K562 (cell line): ENCODE measurements at regions not wholly inside any gene's neighbourhood (a gene's known extent, or its start where the extent isn't known, plus 50 kb on each side); places are given as distances from the start of the nearest gene placed in this dataset.

ENCODE experiments used
- ATAC-seq: fragments of 200-7000 bp; cut with Tn5 transposase; 3 replicates; pipeline ENCODE4 v1.9.1; 2020; ENCODE audit warnings: moderate library complexity
- BruUV-seq: library from RNA; stranded (reverse); fragments of 400-500 nt; replicated peaks from 2 replicates; lab custom pipeline; 2021; lab: Mats Ljungman, UMichigan
- CTCF ChIA-PET: fragments of 300-600 bp; formaldehyde crosslinking; extraction: SDS; loops from one replicate; lab custom pipeline; 2021; ENCODE audit warnings: low intra/inter-chr PET ratio; lab: Yijun Ruan, JAX
- POLR2A ChIA-PET: fragments of 300-600, 350-650 bp; sonication (Branson Sonifier 250); formaldehyde crosslinking; extraction: SDS; loops from one replicate; lab custom pipeline; 2021; ENCODE audit warnings: antibody characterized with exemption, inconsistent platforms; lab: Yijun Ruan, JAX
- DNase-seq, 4 experiments: peaks; one replicate each; pipeline versions ENCODE4 v3.0.0 to v3.0.0-alpha.2; 2011 to 2018; ENCODE audit warnings: low spot score in 3 of 4, mixed read lengths in 3 of 4; ENCODE audit errors: extremely low read depth in 1 of 4
- FAIRE-seq: peaks from 2 replicates; lab custom pipeline; 2011; peaks lifted over from hg19 to GRCh38; lab: Jason Lieb, UNC
- H2AFZ ChIP-seq: 2 replicates; pipeline ENCODE4 v1.6.0; 2011; ENCODE audit warnings: low read depth, low read length, control low read depth, inconsistent platforms
- H3K27ac ChIP-seq: fragments of 200-600 bp; 3 replicates; pipeline ENCODE4 v1.8.0; 2011; ENCODE audit warnings: low read depth, mild to moderate bottlenecking, control low read depth, inconsistent platforms, low read length, moderate library complexity, mixed read lengths; ENCODE audit errors: extremely low read depth
- H3K27me3 ChIP-seq, 2 experiments: fragments of 300-600 bp in 1 of 2; 2 replicates in 1 of 2; 3 replicates in 1 of 2; pipeline versions ENCODE4 v1.6.0 to v1.8.0; 2011; ENCODE audit warnings: inconsistent platforms in 2 of 2, low read length in 2 of 2, mild to moderate bottlenecking in 1 of 2, mixed read lengths in 1 of 2, moderate library complexity in 1 of 2; ENCODE audit not compliant: control insufficient read depth in 2 of 2, insufficient read depth in 2 of 2
- H3K36me3 ChIP-seq: fragments of 300-600 bp; 3 replicates; pipeline ENCODE4 v1.8.0; 2011; ENCODE audit warnings: mild to moderate bottlenecking, low read length, inconsistent platforms; ENCODE audit not compliant: control insufficient read depth, insufficient read depth
- H3K4me1 ChIP-seq, 2 experiments: fragments of 200-600 bp in 1 of 2; replicated peaks in 1 of 2; 2 replicates in 1 of 2; 3 replicates in 1 of 2; pipeline versions ENCODE4 v1.5.1 to v1.8.0; 2011; ENCODE audit warnings: inconsistent platforms in 2 of 2, low read length in 2 of 2, mild to moderate bottlenecking in 1 of 2, mixed read lengths in 1 of 2, moderate library complexity in 1 of 2; ENCODE audit not compliant: control insufficient read depth in 2 of 2, insufficient read depth in 2 of 2
- H3K4me2 ChIP-seq: 2 replicates; pipeline ENCODE4 v1.6.1; 2011; ENCODE audit warnings: low read length, control low read depth, inconsistent platforms, mixed read lengths; ENCODE audit not compliant: insufficient read depth
- H3K4me3 ChIP-seq: fragments of 200-600 bp; sonication (generic), shearing (Covaris generic); 2 replicates; pipeline ENCODE4 v1.5.1; 2016; ENCODE audit warnings: control low read depth, inconsistent platforms
- H3K79me2 ChIP-seq: fragments of 200-600 bp; 3 replicates; pipeline ENCODE4 v1.8.0; 2011; ENCODE audit warnings: low read length, inconsistent platforms; ENCODE audit not compliant: control insufficient read depth, insufficient read depth
- H3K9ac ChIP-seq, 2 experiments: 2 replicates each; pipeline versions ENCODE4 v1.6.0 to v1.6.1; 2011; ENCODE audit warnings: low read depth in 2 of 2, low read length in 2 of 2, control low read depth in 1 of 2, inconsistent platforms in 1 of 2, mild to moderate bottlenecking in 1 of 2, mixed read lengths in 1 of 2; ENCODE audit not compliant: insufficient read depth in 1 of 2
- H3K9me1 ChIP-seq: one replicate; pipeline ENCODE4 v1.6.0; 2011; ENCODE audit warnings: inconsistent platforms, mild to moderate bottlenecking, low read length, moderate library complexity; ENCODE audit not compliant: control insufficient read depth, insufficient read depth
- H3K9me3 ChIP-seq: replicated peaks from 2 replicates; pipeline ENCODE4 v1.5.1; 2011; ENCODE audit warnings: low read depth, low read length, inconsistent platforms; ENCODE audit not compliant: control insufficient read depth, insufficient read depth
- H4K20me1 ChIP-seq: replicated peaks from 2 replicates; pipeline ENCODE4 v1.6.1; 2011; ENCODE audit warnings: low read length, inconsistent platforms, mixed read lengths; ENCODE audit not compliant: control insufficient read depth, insufficient read depth
- CBX1 ChIP-seq: sonication (generic); IDR thresholded peaks from 2 replicates; pipeline ENCODE4 v1.6.1; 2016; ENCODE audit warnings: antibody characterized with exemption, low read depth, mild to moderate bottlenecking
- HMG20B ChIP-seq: fragments of 250-450 bp; sonication (Bioruptor Pico); IDR thresholded peaks from 2 replicates; pipeline ENCODE4 v1.5.0; 2021; ENCODE audit warnings: mild to moderate bottlenecking
- KDM2B ChIP-seq: fragments of 250-450 bp; sonication (Bioruptor Pico); IDR thresholded peaks from 2 replicates; pipeline ENCODE4 v1.8.0; 2021; ENCODE audit warnings: mild to moderate bottlenecking, moderate library complexity
- KLF10 ChIP-seq: fragments of 250-450 bp; sonication (Bioruptor Pico); IDR thresholded peaks from 2 replicates; pipeline ENCODE4 v1.6.1; 2021; ENCODE audit warnings: matching md5 sums
- MED1 ChIP-seq: sonication (generic); formaldehyde crosslinking; IDR thresholded peaks from 2 replicates; pipeline ENCODE4 v1.8.1; 2023; ENCODE audit warnings: missing genetic modification reagents, borderline replicate concordance
- NCOA6 ChIP-seq: fragments of 450-650 bp; IDR thresholded peaks from 2 replicates; pipeline ENCODE4 v1.6.1; 2017; ENCODE audit warnings: mild to moderate bottlenecking
- PHB2 ChIP-seq: fragments of 450-650 bp; IDR thresholded peaks from 2 replicates; pipeline ENCODE4 v1.6.1; 2017; ENCODE audit warnings: low read depth
- POLR2B ChIP-seq: fragments of 450-650 bp; IDR thresholded peaks from 2 replicates; pipeline ENCODE4 v1.6.1; 2018; ENCODE audit warnings: low read depth; ENCODE audit not compliant: partially characterized antibody
- RBBP5 ChIP-seq: fragments of 200-600 bp; sonication (generic); IDR thresholded peaks from 2 replicates; pipeline ENCODE4 v1.6.1; 2012; ENCODE audit warnings: borderline replicate concordance, mild to moderate bottlenecking, low read length, control low read depth, inconsistent platforms; ENCODE audit not compliant: insufficient read depth, poor library complexity, severe bottlenecking
- SRSF9 ChIP-seq: fragments of 200-400 bp; formaldehyde crosslinking; IDR thresholded peaks from 2 replicates; pipeline ENCODE4 v1.6.1; 2017; ENCODE audit warnings: low read depth, low read length, borderline replicate concordance
- ZC3H8 ChIP-seq: fragments of 450-650 bp; IDR thresholded peaks from 2 replicates; pipeline ENCODE4 v1.6.1; 2017
- ZNF584 ChIP-seq: fragments of 200-800 bp; sonication (Bioruptor generic); IDR thresholded peaks from 2 replicates; pipeline ENCODE4 v1.6.1; 2016; ENCODE audit warnings: low read depth, mild to moderate bottlenecking, missing genetic modification characterization, missing compliant biosample characterization
- WGBS: fragments of 100-300 bp; shearing (Covaris generic); methylation state at CpG from one replicate; pipeline ENCODE4 v1.1.6; 2016; ENCODE audit warnings: low coverage, mixed read lengths; ENCODE audit not compliant: insufficient coverage; ENCODE audit errors: missing lambda C conversion rate; 5-methylcytosine and 5-hydroxymethylcytosine counted together
- in situ Hi-C: fragments of 300-500 bp; cut with MboI; formaldehyde crosslinking; loops from 4 replicates; pipeline ENCODE4 v1.15.0; 2018; ENCODE audit warnings: inconsistent platforms, mixed read lengths
- intact Hi-C: fragments of 100-400 bp; cut with micrococcal nuclease; formaldehyde crosslinking; loops from 2 replicates; pipeline ENCODE4 v1.14.2; 2022
- TF ChIP-seq, protein P1 (sequence below): fragments of 450-650 bp; IDR thresholded peaks from 2 replicates; pipeline ENCODE4 v1.6.1; 2018; ENCODE audit not compliant: partially characterized antibody
- TF ChIP-seq, protein P2 (sequence below): fragments of 250-450 bp; sonication (Bioruptor Pico); IDR thresholded peaks from 2 replicates; pipeline ENCODE4 v1.6.1; 2021; ENCODE audit warnings: mild to moderate bottlenecking
- TF ChIP-seq, protein P3 (sequence below): sonication (generic); formaldehyde crosslinking; IDR thresholded peaks from 2 replicates; pipeline ENCODE4 v1.8.0; 2022; ENCODE audit warnings: mild to moderate bottlenecking, missing genetic modification reagents

DNA sequence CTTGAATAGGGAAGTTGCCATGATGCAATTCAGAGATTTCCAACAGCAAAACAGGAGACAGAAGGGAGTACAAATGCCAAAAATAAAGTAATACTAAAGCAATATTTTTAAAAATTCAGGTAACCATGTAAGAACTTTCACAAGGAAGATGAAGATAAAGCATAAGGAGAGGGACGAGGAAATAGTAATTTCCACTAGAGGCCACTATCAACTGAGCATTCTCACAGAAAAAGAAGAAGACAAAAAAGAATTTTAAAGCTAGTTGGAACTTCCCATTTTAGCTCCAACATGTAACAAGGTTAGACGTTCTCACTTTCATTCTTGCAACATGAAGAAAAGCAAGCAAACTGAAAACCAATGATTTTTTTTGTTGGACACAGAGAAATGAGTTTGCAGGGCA, 779.9 kb upstream of the CDH6 start (continued):
- TF ChIP-seq, protein P1, sequence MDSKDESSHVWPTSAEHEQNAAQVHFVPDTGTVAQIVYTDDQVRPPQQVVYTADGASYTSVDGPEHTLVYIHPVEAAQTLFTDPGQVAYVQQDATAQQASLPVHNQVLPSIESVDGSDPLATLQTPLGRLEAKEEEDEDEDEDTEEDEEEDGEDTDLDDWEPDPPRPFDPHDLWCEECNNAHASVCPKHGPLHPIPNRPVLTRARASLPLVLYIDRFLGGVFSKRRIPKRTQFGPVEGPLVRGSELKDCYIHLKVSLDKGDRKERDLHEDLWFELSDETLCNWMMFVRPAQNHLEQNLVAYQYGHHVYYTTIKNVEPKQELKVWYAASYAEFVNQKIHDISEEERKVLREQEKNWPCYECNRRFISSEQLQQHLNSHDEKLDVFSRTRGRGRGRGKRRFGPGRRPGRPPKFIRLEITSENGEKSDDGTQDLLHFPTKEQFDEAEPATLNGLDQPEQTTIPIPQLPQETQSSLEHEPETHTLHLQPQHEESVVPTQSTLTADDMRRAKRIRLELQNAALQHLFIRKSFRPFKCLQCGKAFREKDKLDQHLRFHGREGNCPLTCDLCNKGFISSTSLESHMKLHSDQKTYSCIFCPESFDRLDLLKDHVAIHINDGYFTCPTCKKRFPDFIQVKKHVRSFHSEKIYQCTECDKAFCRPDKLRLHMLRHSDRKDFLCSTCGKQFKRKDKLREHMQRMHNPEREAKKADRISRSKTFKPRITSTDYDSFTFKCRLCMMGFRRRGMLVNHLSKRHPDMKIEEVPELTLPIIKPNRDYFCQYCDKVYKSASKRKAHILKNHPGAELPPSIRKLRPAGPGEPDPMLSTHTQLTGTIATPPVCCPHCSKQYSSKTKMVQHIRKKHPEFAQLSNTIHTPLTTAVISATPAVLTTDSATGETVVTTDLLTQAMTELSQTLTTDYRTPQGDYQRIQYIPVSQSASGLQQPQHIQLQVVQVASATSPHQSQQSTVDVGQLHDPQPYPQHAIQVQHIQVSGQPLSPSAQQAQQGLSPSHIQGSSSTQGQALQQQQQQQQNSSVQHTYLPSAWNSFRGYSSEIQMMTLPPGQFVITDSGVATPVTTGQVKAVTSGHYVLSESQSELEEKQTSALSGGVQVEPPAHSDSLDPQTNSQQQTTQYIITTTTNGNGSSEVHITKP, result no peak
- TF ChIP-seq, protein P2, sequence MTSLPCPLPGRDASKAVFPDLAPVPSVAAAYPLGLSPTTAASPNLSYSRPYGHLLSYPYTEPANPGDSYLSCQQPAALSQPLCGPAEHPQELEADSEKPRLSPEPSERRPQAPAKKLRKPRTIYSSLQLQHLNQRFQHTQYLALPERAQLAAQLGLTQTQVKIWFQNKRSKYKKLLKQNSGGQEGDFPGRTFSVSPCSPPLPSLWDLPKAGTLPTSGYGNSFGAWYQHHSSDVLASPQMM, result no peak

DNA sequence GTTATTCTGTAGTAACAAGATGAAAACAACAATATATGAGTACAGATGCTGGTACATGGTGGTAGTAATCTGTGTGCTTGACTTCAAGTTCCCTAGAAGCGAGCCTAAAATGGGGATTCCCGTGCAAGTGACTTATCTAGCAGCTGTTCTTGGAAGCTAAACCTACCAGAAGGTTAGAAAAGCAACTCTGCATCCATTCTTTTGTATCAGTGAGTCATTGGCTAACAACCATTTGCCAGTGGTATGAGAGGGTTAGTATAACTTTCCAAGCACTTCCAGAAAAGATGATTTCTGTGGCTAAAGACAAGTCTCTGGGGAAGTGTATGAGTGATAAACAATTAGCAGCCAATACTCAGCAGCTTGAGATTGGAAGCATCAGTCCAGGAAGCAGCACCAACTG, 787.7 kb upstream of the CDH6 start:
- H3K4me1 ChIP-seq, result no peaks in the 10 kb centered on the region
- CTCF ChIA-PET, result interaction anchor here (0.6 kb wide), 1 partner anchor 72 kb away, joined by 3 read pairs; no protein-coding TSS in a partner anchor
- H3K9me1 ChIP-seq, result no peaks in the 10 kb centered on the region
- no peaks in the 10 kb centered on the region for H3K36me3 ChIP-seq
- no peaks in the 10 kb centered on the region for H3K27me3 ChIP-seq
- H4K20me1 ChIP-seq, result no peaks in the 10 kb centered on the region
- intact Hi-C loops, result no loop called here
- POLR2A ChIA-PET, result no interaction called here
- no peak overlapping the region for H3K4me2 ChIP-seq
- no peaks in the 10 kb centered on the region; the same call in 1 of the 2 replicates for H3K9me3 ChIP-seq
- no peak overlapping the region for H3K27ac ChIP-seq
- no peak overlapping the region for H2AFZ ChIP-seq
- BruUV-seq, result no TSS peak
- no peak for ATAC-seq
- no peak for DNase-seq
- WGBS, result 0% methylated on average over 2 of the region's 2 CpGs
- FAIRE-seq, result no peak
- in situ Hi-C loops, result no loop called here
- H3K4me3 ChIP-seq, result no peak overlapping the region
- no peak overlapping the region for H3K9ac ChIP-seq
- no peaks in the 10 kb centered on the region for H3K79me2 ChIP-seq
- no peak for TF ChIP-seq ZNF584
- TF ChIP-seq POLR2B, result no peak
- TF ChIP-seq HMG20B (CRISPR knock-in tag), result no peak
- no peak for TF ChIP-seq SRSF9
- no peak for TF ChIP-seq NCOA6
- TF ChIP-seq, protein P3, sequence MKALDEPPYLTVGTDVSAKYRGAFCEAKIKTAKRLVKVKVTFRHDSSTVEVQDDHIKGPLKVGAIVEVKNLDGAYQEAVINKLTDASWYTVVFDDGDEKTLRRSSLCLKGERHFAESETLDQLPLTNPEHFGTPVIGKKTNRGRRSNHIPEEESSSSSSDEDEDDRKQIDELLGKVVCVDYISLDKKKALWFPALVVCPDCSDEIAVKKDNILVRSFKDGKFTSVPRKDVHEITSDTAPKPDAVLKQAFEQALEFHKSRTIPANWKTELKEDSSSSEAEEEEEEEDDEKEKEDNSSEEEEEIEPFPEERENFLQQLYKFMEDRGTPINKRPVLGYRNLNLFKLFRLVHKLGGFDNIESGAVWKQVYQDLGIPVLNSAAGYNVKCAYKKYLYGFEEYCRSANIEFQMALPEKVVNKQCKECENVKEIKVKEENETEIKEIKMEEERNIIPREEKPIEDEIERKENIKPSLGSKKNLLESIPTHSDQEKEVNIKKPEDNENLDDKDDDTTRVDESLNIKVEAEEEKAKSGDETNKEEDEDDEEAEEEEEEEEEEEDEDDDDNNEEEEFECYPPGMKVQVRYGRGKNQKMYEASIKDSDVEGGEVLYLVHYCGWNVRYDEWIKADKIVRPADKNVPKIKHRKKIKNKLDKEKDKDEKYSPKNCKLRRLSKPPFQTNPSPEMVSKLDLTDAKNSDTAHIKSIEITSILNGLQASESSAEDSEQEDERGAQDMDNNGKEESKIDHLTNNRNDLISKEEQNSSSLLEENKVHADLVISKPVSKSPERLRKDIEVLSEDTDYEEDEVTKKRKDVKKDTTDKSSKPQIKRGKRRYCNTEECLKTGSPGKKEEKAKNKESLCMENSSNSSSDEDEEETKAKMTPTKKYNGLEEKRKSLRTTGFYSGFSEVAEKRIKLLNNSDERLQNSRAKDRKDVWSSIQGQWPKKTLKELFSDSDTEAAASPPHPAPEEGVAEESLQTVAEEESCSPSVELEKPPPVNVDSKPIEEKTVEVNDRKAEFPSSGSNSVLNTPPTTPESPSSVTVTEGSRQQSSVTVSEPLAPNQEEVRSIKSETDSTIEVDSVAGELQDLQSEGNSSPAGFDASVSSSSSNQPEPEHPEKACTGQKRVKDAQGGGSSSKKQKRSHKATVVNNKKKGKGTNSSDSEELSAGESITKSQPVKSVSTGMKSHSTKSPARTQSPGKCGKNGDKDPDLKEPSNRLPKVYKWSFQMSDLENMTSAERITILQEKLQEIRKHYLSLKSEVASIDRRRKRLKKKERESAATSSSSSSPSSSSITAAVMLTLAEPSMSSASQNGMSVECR, result no peak
- TF ChIP-seq PHB2, result no peak
- no peak for TF ChIP-seq CBX1
- no peak for TF ChIP-seq RBBP5
- no peak for TF ChIP-seq KLF10 (CRISPR knock-in tag)
- no peak for TF ChIP-seq KDM2B (CRISPR knock-in tag)
- no peak for TF ChIP-seq MED1
- no peak for TF ChIP-seq ZC3H8
